NCI-H1417 treated with DMSO at 0.1 percent for 48 hours (cell line): ENCODE measurements at regions not wholly inside any gene's neighbourhood (a gene's known extent, or its start where the extent isn't known, plus 50 kb on each side); places are given as distances from the start of the nearest gene placed in this dataset.

Experiments
- DNase-seq: peaks from one replicate; lab custom pipeline; 2025; lab: John Stamatoyannopoulos, UW

DNA sequence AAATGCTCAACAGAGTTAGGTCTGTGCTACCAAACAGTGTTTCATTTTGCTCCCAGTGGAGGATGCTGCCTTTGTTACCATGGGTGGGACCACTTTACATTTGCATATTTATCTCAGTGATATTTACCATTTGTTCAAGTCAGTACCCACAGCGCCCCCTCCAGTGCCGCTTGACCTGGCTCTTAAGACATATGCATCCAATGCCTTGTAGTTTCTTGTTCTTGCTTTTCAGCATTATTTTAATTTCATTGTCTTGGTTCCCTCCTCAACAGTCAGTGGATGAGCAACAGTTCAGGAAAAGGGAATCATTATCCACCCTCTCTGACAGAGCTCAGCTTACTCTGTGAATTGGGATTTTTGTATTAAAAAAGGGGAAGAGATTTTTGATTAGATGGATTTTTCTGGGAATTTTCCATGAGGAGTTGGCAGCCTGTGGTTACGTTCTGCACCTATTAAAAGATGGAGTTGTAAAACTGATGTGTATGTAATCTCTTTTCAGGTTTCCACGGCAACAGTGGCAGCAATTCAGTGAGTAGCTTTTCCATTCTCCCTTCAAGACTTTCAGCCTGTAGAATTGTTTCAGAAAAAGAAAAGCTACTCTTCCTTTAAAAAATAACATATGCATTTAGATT is 240.5 kb upstream of the DAAM1 start:
- no peak for DNase-seq

DNA sequence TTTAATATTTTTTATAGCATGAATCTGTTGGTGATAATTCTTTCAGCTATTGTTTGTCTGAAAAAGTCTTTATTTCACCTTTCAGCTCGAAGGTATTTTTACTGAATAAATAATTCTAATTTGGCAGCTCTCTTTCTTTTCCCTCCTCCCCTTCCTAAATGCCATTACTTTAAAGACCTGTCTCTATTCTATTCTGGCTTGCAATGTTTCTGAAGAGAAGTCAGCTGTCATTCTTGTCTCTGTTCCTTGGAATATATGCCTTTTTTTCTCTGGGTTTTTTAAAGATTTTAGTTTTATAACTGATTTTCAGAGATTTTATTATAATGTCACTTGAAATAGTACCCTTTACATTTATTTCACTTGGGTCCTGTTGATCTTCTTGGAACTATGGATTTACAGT is 237.9 kb upstream of the DAAM1 start:
- DNase-seq, result no peak

DNA sequence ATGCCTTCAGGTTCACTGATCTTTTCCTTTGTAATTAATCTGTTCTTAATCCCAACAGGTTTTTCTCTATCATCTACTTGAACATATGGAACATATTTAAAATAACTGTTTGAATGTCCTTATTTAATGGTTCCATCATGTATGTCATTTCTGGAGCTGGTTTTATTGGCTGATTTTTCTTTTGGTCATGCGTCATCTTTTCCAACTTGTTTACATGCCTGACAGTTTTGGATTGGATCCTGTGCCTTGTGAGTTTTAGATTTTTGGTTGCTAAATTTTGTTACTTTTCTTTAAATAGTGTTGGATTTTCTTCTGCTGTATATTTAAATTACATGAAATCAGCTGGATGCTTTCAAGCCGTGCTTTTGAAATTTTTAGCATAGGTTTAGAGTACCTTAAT is 237.3 kb upstream of the DAAM1 start:
- DNase-seq, result no peak

DNA sequence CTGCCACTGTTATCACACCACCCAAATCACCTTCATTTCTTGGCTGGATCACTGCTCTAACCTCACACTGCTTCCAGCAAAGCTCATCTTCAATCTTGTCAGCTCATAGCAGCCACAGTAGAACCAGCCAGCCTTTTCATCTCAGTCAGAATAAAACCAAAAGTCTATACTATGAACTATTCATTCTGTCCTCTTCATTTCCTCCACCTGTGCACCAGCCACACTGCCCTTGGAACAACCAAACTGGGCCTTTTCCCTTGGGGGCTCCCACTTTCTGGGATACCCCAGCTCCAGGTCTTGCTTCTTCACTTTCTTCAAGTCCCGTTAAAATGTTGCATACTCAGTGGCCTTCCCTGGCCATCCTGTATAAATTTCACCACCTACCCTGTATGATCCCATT is 234.4 kb upstream of the DAAM1 start:
- no peak for DNase-seq

DNA sequence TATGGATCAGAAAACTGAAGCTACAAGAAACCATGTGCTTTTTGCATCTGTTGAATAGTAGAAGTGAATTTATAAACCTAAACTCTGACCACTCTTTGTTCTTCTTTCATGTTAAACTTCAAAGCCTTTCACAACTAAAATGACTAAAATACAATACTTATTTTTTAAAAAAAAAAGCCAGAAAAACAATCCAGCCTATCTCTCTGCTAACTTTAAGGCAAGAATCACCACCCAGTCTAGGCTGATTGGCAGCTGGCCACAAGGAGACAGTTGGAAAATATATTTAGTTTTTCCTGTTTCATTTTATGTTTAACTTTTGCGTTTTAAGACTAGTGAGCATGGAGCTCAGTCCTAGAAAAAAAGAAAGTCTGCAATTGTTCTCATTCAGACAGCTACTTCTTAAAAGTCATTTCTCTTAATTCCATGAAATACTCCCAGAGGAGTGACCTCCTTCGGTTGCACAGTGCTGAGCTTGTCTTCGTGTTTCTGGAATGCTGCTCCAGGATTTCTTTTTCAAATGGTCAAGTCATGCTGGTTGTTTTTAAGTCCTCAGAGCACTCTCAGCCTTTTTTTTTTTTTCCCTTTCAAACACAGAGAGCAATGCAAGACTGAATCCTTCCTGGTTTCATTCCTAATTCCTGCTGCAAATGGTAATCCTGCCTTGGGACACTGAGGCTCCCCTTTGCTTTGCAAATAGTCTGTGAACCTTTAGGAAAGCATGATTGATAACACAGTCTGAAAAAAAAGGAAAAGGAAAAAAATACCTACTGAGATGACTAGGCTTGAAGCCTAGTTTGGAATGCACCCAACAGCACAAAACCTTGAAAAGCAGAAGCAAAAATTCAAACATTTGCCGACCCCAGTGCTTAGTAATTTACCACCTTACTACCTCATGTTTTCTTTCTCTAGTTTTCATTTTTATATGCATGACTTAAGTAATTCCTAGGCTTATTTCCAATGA is 233.3 kb upstream of the DAAM1 start:
- no peak for DNase-seq

DNA sequence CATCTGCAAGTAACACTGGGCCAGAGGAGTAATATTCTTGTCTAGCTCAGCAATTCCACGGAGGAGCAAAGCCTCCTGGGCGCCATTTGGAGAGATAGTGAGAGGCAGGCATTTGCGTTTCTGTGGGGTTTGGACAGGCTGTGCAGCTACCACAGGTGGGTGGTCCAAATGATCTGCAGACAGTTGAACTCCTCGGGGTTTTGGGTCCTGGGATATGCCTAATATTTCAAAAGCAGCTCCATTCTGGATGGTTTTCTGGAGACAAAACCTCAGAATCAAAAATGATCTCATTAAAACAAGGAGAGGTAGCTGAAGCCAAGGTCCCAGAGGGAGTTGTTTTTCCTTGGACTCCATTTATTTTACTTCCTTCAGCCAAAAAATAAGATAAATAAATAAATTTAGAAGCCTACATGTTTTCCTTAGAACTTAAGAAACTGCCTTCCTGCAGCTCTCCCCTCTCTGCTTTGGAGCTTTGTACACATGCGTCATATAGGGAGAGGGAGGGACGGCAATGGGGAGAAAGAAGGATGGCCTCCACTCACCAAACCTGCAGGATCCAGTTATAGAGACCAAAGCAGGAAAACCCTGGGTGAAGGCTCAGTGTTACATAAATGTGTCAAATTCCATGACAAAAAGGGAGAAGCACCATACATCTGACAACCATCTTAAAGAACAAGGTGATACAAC is 227.3 kb upstream of the DAAM1 start:
- no peak for DNase-seq

DNA sequence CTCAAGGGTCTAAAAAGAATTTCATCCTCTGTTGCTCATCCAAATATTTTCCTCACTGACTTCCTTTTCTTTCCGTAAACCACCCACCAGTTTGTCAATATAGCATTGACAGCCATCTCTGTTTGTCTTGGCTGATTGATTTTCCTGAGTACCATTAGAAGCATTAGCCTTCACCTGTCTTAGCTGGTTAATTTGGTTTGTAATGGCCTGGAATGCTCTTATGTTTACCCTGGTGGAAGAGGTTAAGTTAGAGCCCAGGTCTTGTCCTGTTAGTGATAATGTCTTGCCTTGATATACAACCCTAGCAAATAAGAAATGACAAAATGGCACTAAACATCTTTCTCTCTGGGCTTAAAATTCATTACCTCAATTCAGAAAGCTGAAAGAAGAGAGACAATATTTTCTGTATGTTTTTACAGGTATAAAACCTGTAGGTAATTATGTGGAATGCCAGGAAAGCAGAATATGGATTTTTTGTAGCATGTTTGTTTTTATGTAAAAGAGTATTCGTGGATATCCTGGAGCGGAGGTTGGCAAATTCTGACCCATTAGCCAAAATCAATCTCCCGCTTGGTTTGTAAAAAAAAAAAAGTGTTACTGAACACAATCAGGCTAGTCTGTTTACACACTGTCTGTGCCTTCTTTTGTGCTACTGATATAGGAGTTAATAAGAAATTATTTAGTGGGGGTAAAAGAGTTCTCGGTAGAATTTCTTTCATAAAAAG is 224.4 kb upstream of the DAAM1 start:
- DNase-seq, result no peak

DNA sequence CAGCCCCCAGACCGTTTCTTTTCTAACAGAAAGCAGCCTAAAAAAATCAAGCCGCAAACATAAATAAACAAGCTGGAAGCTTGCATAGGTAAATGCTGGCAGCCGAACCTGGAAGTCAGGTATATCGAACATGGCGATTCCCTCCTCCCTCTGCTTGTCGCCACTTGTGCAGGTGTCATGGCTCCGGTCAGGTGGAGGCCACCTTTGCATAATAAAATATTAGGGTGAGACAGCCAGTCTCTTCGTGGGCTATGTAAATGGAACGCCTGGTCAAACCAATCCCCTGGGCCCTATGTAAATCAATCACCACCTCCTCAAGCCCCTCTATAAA is 223.9 kb upstream of the DAAM1 start:
- no peak for DNase-seq

DNA sequence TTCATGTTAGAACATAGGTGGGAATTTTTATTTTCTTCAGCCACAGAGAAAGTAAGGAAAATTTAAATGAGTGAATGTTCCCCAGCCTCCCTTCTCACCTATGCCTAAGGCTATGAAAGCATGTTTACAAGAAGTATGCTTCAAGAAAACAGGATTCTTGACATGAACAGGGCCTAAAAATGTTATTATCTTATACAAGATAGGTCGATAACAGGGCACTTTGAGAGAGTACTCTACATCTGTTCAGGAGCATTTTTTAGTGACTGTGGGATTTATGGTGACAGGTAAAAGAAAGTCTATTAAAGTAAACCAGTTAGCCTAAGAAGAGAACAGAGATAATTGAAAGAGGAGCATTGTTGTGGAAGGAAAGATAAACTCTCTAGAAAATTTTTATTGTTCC is 222.9 kb upstream of the DAAM1 start:
- no peak for DNase-seq

DNA sequence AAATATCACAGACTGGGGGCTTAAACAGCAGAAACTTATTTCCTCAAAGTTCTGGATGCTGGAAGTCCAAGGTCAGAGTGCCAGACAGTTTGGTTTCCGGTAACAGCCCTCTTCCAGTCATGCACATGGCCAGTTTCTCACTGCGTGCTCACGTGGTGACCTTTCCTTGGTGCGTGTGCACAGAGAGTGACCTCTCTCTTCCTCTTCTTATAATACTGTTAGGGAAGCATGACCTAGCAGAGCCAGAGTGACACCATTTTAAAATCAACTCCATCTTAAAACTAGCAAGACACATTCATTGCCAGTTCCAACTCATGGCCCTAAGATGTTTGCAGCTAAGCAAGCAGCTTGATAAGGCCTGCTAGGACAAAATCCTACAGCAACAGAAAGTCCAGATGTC is 221.5 kb upstream of the DAAM1 start:
- DNase-seq, result no peak

DNA sequence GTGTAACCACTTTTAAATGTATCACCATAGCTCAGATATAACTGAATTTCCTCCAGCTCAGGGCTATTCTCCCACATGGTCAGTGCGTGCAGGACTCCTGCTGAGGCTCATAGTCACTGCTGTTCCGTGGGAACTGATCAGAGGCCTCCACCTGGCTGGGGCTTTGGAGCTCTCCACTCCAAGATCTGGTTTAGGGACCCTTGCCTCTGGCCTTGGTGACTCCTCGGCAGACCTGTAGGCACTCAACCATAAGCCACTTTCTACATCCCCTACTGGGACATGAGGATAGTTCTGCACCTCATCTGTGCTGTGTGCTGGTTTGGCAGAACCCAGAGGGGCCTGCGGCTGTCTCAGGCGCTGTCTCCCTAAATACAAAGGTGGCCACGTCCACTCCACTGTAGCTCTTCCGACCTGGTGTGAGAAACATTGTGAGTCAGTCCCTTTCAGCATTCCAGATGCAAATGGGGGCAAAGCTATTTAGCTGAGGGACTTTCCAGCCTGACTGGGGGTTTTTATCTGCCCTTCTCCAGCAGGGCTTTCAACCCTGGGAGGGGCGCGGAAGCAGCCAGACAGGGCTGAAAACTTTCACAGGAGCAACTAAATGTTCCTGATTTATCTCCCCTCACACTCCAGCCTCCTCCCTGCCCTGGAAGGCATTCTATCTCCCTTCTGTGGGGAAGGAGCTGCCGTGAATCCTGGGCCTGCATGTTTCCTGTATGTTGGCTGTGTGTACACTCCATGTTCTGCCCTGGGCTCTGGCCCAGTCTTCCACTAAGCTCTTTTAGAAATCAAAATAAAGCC is 218.3 kb upstream of the DAAM1 start:
- no peak for DNase-seq

DNA sequence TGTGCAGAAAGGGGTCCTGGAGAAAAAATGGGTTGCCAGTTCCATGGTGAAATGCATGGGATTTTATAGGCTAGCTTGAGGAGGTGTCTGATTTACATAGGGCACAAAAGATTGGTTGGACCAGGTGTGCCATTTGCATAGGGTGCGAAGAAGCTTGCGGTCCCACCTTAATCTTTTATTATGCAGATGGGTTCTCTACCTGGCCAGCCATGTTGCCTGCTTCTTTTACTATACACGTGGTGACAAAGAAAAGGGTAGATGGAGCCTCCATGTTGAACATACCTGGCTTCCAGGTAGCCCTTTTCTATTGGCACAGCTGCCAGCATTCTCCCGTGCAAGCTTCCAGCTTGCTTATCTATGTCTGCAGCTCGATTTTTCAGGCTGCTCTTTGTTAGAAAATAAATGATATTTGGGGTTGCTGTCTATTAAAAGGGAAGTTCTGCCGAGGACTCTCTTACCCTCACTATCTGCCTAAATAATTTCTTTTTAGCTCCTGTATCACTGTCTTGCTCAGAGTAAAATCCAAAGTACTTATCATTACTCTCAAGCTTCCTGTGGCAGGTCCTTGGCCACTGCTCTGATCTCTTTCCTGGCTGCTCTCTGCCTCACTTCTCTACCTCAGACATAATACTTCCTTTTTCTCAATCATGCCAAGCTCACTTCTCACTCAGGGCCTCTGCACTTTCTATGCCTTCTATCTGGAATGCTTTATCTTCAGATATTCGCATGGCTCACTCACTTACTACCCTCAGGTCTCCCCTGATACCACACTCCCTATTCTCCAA is 216.0 kb upstream of the DAAM1 start:
- DNase-seq, result no peak

DNA sequence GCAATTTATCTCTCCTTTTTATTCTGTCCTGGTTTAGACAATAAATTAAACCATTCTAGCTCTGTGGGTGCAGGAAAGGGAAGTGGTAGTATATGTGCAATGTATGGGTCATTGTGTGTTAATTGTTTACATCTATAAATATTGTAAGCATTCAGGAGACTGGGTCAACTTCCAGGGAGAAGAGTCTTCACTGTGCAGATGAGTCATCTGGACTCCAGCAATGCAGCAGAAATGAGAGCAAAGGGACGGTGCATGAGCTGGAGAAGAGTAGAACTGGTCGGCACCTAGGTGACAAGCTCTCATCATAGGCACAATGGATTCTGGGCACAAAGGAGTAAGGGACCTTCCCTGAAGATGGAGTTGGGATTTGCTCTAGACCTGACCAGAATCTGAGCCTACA is 211.1 kb upstream of the DAAM1 start:
- DNase-seq, result no peak

DNA sequence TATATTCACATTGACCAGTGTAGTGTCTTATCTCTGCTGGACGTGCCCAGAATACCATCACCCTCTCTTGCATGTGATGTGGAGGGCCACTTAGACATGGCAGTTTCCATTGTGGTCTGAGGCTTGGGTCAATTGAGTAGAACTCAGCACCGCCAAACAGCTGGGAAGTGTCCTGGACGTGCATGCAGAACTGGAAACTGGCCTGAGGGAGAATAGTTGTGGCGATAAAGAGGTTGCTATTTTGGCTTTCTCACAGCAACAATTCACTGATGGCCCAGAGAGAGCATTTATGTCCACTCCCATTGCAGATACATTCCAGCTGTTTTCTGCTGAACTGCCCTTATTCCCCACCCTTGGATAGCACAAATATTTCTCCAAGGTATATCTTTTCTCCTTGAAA is 210.1 kb upstream of the DAAM1 start:
- no peak for DNase-seq

DNA sequence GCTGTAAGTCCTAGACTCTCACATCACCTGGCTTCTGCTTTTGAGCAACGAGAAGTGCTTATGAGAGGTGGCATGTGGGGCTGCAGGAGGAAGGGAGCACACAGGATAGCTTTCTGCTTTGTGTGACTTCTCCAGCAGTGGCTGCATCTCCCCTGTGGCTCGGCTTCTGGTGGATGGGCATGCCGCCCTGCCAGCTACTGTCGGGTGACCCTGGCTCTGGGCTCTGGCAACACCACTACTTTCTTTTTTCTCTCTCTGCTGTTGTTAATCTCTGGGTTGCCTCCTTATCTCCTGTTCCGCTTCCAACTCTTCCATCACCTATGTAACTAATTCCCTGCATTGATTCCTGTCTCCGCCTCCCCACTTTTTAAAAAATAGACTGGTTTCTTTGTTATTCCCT is 209.1 kb upstream of the DAAM1 start:
- DNase-seq, result no peak

DNA sequence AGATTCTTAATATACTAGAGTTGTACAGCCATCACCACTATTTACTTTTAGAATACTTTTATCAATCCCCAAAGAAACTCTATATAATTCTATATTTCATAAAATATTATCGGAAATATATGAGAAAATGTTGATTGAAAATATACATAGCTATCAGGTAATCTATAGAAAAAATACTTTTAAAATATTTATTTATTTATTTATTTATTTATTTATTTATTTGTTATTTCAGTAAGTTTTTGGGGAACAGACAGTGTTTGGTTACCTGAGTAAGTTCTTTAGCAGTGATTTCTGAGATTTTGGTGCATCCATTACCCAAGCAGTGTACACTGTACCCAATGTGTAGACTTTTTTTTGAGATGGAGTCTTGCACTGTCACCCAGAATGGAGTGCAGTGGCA is 206.6 kb upstream of the DAAM1 start:
- DNase-seq, result no peak

DNA sequence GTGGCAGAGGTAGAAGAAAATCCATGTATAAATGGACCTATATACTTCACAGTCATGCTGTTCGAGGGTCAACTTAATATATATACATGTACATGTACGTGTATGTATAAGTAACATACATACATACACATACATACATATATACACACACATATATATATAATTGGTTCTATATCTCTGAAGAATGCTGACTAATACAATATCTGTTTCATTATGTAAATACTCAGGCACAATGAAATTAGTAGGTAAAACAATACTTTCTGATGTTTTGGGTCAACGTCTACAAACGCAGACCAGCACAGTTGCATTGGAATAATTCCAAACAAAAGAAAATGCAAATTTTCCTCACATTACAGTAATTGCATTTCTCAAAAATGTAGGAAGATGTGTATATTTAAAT is 202.7 kb upstream of the DAAM1 start:
- no peak for DNase-seq

DNA sequence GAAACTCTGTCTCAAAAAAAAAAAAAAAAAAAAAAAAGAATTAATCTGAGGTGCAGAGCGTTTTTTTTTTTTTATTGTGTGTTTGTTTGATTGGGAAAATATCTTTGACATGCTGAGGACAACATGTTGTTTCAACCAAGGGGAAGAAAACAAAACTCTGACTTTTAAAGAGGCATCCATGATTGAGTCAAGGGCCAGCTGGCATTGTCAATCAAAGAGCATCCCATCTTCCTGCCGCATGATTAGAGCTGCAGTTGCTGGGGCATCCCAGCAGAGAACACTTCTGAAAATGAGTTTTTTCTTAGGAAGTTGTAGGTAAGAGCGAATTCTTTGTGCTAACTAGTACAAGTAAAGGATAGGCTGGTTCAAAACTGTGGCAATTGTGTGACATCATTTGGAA is 200.9 kb upstream of the DAAM1 start:
- DNase-seq, result no peak

DNA sequence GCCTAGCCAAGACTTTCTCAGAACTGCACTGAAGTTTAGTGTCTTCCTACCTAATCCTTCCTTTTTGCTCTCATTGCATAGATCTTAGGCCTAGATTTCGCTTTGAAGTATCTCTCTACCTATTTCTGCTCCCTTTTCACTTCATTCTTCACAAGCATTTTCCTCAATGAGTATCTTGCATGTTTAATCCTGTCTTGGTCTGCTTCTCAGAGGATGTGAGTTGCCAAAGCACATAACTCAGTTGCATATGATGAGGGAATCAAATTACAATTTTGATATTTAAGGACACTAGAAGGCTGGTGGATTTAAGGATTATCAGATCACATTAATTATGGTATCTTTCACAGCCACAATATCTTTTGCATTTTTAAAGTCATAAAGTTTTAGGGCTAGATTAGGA is 195.5 kb upstream of the DAAM1 start:
- DNase-seq, result no peak

DNA sequence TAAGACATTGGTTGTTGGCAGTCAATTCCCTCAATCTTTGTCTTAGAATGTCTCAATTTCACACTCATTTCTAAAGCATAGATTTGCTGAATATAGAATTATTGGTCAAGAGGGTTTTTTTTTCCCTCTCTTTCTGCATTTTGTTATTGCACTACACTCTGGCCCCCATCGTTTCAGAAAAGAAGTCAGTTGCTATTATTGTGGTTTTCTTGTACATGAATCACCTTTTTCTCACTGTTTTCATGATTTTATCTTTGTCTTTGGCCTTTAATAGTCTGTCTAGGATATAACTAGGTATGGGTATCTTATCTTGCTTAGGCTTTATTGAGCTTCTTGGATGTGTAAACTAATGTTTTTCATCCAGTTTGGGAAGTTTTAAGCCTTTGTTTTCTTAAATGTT is 194.3 kb upstream of the DAAM1 start:
- no peak for DNase-seq

DNA sequence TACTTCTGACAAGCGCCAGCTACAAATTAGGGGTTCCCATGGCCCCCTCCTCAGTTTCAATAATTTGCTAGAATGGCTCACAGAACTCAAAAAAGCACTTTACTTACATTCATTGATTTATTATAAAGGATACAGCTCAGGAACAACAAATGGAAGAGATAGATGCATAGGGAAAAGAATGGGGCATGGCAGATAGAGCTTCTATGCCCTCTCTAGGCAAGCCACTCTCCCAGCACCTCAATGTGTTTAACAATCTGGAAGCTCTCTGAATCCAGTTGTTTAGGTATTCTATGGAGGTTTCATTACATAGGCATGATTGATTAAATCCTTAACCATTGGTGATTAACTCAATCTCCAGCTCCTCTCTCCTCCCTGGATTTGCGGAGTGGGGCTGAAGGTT is 184.5 kb upstream of the DAAM1 start:
- no peak for DNase-seq
